ENCODE measurements at regions not wholly inside any gene's neighbourhood (a gene's known extent, or its start where the extent isn't known, plus 50 kb on each side); places are given as distances from the start of the nearest gene placed in this dataset.

- Histone ChIP-seq H2AFZ (ENCODE audit: low read length) (no peak overlapping the region), H3K4me2 (ENCODE audit: low read length) (no peak overlapping the region), H3K9ac (ENCODE audit: low read length) (no peak overlapping the region), H3K27ac (ENCODE audit: low read length) (no peak overlapping the region), H3K4me1 (ENCODE audit: insufficient read depth, low read length) (no peaks in the 10 kb centered on the region), H4K20me1 (ENCODE audit: low read length) (no peaks in the 10 kb centered on the region), H3K9me3 (ENCODE audit: low read length) (no peaks in the 10 kb centered on the region), H3K4me3 (ENCODE audit: low read length) (no peak overlapping the region), H3K79me2 (ENCODE audit: low read length) (no peaks in the 10 kb centered on the region), H3K27me3 (ENCODE audit: low read length) (peaks cover 58% of the 10 kb centered on the region), H3K36me3 (ENCODE audit: low read depth, low read length) (no peaks in the 10 kb centered on the region), H3F3A (ENCODE audit: low read length, unreplicated experiment) (no peaks in the 10 kb centered on the region), H3K9me2 (replicated peaks; ENCODE audit: low read length) (no peaks in the 10 kb centered on the region)
- no TSS peak for BruUV-seq (replicated peaks)
- ATAC-seq (no peak), DNase-seq (no peak)
- CTCF ChIA-PET: no interaction called here
- TF ChIP-seq EZH2phosphoT487 (IDR thresholded peaks at IDR 0.05; ENCODE audit: borderline replicate concordance, low read length): no peak
- TF ChIP-seq EZH2 (IDR thresholded peaks at IDR 0.05; ENCODE audit: low read length, unreplicated experiment): no peak
- no peak for TF ChIP-seq CTCF (conservative IDR thresholded peaks at IDR 0.05; ENCODE audit: low read depth, low read length)
- POLR2A ChIA-PET (ENCODE audit: unreplicated experiment): no interaction called here
- intact Hi-C loops (cut with micrococcal nuclease): no loop called here
Measured at GRCh38 chr7:136139417-136139816, 162.3 kb upstream of the MTPN start.

DNA sequence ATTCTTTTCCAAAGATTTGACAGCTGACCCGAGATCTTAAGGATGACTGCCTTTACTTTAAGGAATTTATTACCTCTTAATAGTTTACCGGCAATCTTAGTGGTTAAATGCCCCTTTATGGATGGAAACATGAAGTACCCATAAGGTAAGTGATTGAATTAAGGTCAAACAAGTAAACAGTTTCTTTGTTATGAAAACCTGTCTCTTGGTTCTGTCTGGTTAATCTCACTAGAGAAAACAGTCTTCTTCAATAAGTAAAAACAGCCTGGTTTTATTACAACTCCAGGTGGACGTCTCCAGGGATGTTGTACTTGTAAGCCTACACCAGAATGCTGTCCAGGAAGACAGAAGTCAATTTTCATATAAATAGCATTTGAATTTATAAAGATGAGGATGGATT lies 161.8 kb upstream of the MTPN start:
- no peaks in the 10 kb centered on the region for H3K9me3 ChIP-seq (ENCODE audit: low read length)
- H3K79me2 ChIP-seq (ENCODE audit: low read length): no peaks in the 10 kb centered on the region
- H2AFZ ChIP-seq (ENCODE audit: low read length): no peak overlapping the region
- no peak for TF ChIP-seq EZH2 (IDR thresholded peaks at IDR 0.05; ENCODE audit: low read length, unreplicated experiment)
- TF ChIP-seq EZH2phosphoT487 (IDR thresholded peaks at IDR 0.05; ENCODE audit: borderline replicate concordance, low read length): no peak
- no peak for TF ChIP-seq CTCF (conservative IDR thresholded peaks at IDR 0.05; ENCODE audit: low read depth, low read length)
- no peaks in the 10 kb centered on the region for H3K4me1 ChIP-seq (ENCODE audit: insufficient read depth, low read length)
- no peak overlapping the region for H3K4me3 ChIP-seq (ENCODE audit: low read length)
- no peak for DNase-seq
- H3K4me2 ChIP-seq (ENCODE audit: low read length): no peak overlapping the region
- no peaks in the 10 kb centered on the region for H3K36me3 ChIP-seq (ENCODE audit: low read depth, low read length)
- peaks cover 53% of the 10 kb centered on the region for H3K27me3 ChIP-seq (ENCODE audit: low read length)
- intact Hi-C loops (cut with micrococcal nuclease): no loop called here
- BruUV-seq (replicated peaks): no TSS peak
- H4K20me1 ChIP-seq (ENCODE audit: low read length): no peaks in the 10 kb centered on the region
- CTCF ChIA-PET: no interaction called here
- no peaks in the 10 kb centered on the region for H3K9me2 ChIP-seq (replicated peaks; ENCODE audit: low read length)
- H3K9ac ChIP-seq (ENCODE audit: low read length): no peak overlapping the region
- POLR2A ChIA-PET (ENCODE audit: unreplicated experiment): no interaction called here
- H3K27ac ChIP-seq (ENCODE audit: low read length): no peak overlapping the region
- no peaks in the 10 kb centered on the region for H3F3A ChIP-seq (ENCODE audit: low read length, unreplicated experiment)
- ATAC-seq: no peak

DNA sequence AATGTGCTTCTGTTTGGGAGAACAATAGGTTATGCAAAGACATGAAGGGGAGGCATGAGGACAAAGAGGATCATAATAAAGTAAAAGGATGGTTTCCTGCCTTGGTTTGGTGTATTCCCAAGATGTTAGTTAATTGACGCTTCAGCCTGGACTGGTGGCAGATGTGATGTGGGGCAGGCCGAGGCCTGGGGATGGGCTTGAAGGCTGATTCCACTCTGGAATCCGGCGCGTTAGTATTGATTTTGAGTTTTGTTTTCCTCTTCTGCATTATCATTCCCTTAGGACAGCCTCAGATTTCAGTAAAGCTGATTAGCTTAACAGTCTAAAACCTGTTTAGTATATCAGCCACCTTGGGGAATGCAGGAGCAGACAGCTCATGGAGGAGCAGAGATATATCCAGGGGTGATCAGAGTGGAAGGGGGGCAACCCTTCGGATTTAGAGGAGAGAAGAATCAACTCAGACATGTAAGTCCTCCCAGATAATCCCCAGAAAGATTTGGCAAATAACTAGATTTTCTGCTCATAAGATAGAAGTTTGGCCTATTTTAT lies 159.8 kb upstream of the MTPN start:
- POLR2A ChIA-PET (ENCODE audit: unreplicated experiment): no interaction called here
- H3K79me2 ChIP-seq (ENCODE audit: low read length): no peaks in the 10 kb centered on the region
- intact Hi-C loops (cut with micrococcal nuclease): no loop called here
- no peak overlapping the region for H2AFZ ChIP-seq (ENCODE audit: low read length)
- H3K27ac ChIP-seq (ENCODE audit: low read length): no peak overlapping the region
- no peaks in the 10 kb centered on the region for H3K9me3 ChIP-seq (ENCODE audit: low read length)
- no peak overlapping the region for H3K4me2 ChIP-seq (ENCODE audit: low read length)
- no peaks in the 10 kb centered on the region for H3K9me2 ChIP-seq (replicated peaks; ENCODE audit: low read length)
- no peaks in the 10 kb centered on the region for H3F3A ChIP-seq (ENCODE audit: low read length, unreplicated experiment)
- no peak overlapping the region for H3K4me3 ChIP-seq (ENCODE audit: low read length)
- H3K4me1 ChIP-seq (ENCODE audit: insufficient read depth, low read length): no peaks in the 10 kb centered on the region
- CTCF ChIA-PET: no interaction called here
- no TSS peak for BruUV-seq (replicated peaks)
- no peak overlapping the region for H3K9ac ChIP-seq (ENCODE audit: low read length)
- ATAC-seq: no peak
- peaks cover 53% of the 10 kb centered on the region for H3K27me3 ChIP-seq (ENCODE audit: low read length)
- TF ChIP-seq CTCF (conservative IDR thresholded peaks at IDR 0.05; ENCODE audit: low read depth, low read length) (no peak), EZH2 (IDR thresholded peaks at IDR 0.05; ENCODE audit: low read length, unreplicated experiment) (no peak), EZH2phosphoT487 (IDR thresholded peaks at IDR 0.05; ENCODE audit: borderline replicate concordance, low read length) (no peak)
- H4K20me1 ChIP-seq (ENCODE audit: low read length): no peaks in the 10 kb centered on the region
- no peaks in the 10 kb centered on the region for H3K36me3 ChIP-seq (ENCODE audit: low read depth, low read length)
- no peak for DNase-seq
